Natural killer cell (primary cell): ENCODE measurements at regions not wholly inside any gene's neighbourhood (a gene's known extent, or its start where the extent isn't known, plus 50 kb on each side); places are given as distances from the start of the nearest gene placed in this dataset.

Source experiments
- ATAC-seq, 3 donors: fragments of 150-1000 bp in 2 of 3; fragments of 200-7000 bp in 1 of 3; cut with Tn5 transposase; 1 replicate in 1 of 3; 2 replicates in 2 of 3; pipeline ENCODE4 v1.10.0; 2021; ENCODE audit warnings: mild to moderate bottlenecking in 2 of 3, moderate library complexity in 2 of 3
- DNase-seq, 2 donors: peaks; one replicate each; pipeline versions ENCODE4 v3.0.0 to v3.0.0-alpha.2; 2013 to 2021; ENCODE audit warnings: mixed read lengths in 1 of 2
- H3K27ac ChIP-seq: one replicate; pipeline ENCODE4 v1.5.1; 2013; ENCODE audit warnings: mild to moderate bottlenecking, low read length
- H3K27me3 ChIP-seq: one replicate; pipeline ENCODE4 v1.6.1; 2013; ENCODE audit warnings: low read length; ENCODE audit not compliant: control insufficient read depth, insufficient read depth
- H3K36me3 ChIP-seq: one replicate; pipeline ENCODE4 v1.6.1; 2013; ENCODE audit warnings: low read length; ENCODE audit not compliant: control insufficient read depth, insufficient read depth
- H3K4me1 ChIP-seq: one replicate; pipeline ENCODE4 v1.6.1; 2013; ENCODE audit warnings: low read length; ENCODE audit not compliant: control insufficient read depth, insufficient read depth
- H3K4me3 ChIP-seq: one replicate; pipeline ENCODE4 v1.5.1; 2013; ENCODE audit warnings: low read length
- H3K9me3 ChIP-seq: one replicate; pipeline ENCODE4 v1.6.1; 2013; ENCODE audit warnings: low read length; ENCODE audit not compliant: control insufficient read depth, insufficient read depth
- H3K27ac Mint-ChIP-seq, 2 donors: one replicate each; pipeline ENCODE4 v1.8.0; 2022; ENCODE audit warnings: mild to moderate bottlenecking in 2 of 2, mixed read lengths in 2 of 2, moderate library complexity in 1 of 2
- H3K27me3 Mint-ChIP-seq, 2 donors: one replicate each; pipeline ENCODE4 v1.8.0; 2022; ENCODE audit warnings: low read depth in 2 of 2, mixed read lengths in 2 of 2
- H3K36me3 Mint-ChIP-seq: one replicate; pipeline ENCODE4 v1.8.0; 2022; ENCODE audit warnings: mixed read lengths
- H3K4me1 Mint-ChIP-seq, 2 donors: one replicate each; pipeline ENCODE4 v1.8.0; 2022; ENCODE audit warnings: mixed read lengths in 2 of 2
- H3K4me3 Mint-ChIP-seq: one replicate; pipeline ENCODE4 v1.8.0; 2022; ENCODE audit warnings: mild to moderate bottlenecking, moderate library complexity, mixed read lengths
- H3K9me3 Mint-ChIP-seq, 2 donors: one replicate each; pipeline ENCODE4 v1.8.0; 2022; ENCODE audit warnings: mixed read lengths in 2 of 2
- WGBS: methylation state at CpG from one replicate; pipeline ENCODE4 v1.1.7; 2013; ENCODE audit warnings: missing lambda C conversion rate; ENCODE audit not compliant: insufficient coverage; 5-methylcytosine and 5-hydroxymethylcytosine counted together
- intact Hi-C: fragments of 100-400 bp; cut with micrococcal nuclease; formaldehyde crosslinking; loops from one replicate; pipeline ENCODE4 v1.14.2; 2022
- TF ChIP-seq, protein P1 (sequence below): fragments of 200-600 bp; IDR thresholded peaks from one replicate; pipeline ENCODE4 v1.8.0; 2022; ENCODE audit warnings: antibody characterized with exemption

GRCh38 chr7:25884265-25884828 lies 267.7 kb upstream of the NFE2L3 start:
- H3K27ac Mint-ChIP-seq = no peak overlapping the region
- peaks cover 6% of the 10 kb centered on the region for H3K27me3 ChIP-seq
- H3K9me3 ChIP-seq = no peaks in the 10 kb centered on the region
- no peak overlapping the region for H3K4me3 ChIP-seq
- H3K4me1 Mint-ChIP-seq = no peaks in the 10 kb centered on the region
- H3K27me3 Mint-ChIP-seq = peaks cover 26 to 74% of the 10 kb centered on the region in 2 donors
- DNase-seq = no peak
- ATAC-seq = no peak
- no peak overlapping the region for H3K27ac ChIP-seq
- 91% methylated on average over 13 of the region's 13 CpGs for WGBS
- H3K4me1 ChIP-seq = no peaks in the 10 kb centered on the region
- H3K36me3 ChIP-seq = no peaks in the 10 kb centered on the region
- H3K4me3 Mint-ChIP-seq = no peak overlapping the region
- TF ChIP-seq, protein P1, sequence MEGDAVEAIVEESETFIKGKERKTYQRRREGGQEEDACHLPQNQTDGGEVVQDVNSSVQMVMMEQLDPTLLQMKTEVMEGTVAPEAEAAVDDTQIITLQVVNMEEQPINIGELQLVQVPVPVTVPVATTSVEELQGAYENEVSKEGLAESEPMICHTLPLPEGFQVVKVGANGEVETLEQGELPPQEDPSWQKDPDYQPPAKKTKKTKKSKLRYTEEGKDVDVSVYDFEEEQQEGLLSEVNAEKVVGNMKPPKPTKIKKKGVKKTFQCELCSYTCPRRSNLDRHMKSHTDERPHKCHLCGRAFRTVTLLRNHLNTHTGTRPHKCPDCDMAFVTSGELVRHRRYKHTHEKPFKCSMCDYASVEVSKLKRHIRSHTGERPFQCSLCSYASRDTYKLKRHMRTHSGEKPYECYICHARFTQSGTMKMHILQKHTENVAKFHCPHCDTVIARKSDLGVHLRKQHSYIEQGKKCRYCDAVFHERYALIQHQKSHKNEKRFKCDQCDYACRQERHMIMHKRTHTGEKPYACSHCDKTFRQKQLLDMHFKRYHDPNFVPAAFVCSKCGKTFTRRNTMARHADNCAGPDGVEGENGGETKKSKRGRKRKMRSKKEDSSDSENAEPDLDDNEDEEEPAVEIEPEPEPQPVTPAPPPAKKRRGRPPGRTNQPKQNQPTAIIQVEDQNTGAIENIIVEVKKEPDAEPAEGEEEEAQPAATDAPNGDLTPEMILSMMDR = no peak
- intact Hi-C loops = no loop called here
- H3K36me3 Mint-ChIP-seq = no peaks in the 10 kb centered on the region
- H3K9me3 Mint-ChIP-seq = no peaks in the 10 kb centered on the region

- TF ChIP-seq, protein P1 = no peak
- DNase-seq (no peak), ATAC-seq (no peak)
- no peaks in the 10 kb centered on the region for H3K36me3 Mint-ChIP-seq
- no peak overlapping the region for H3K4me3 Mint-ChIP-seq
- no peaks in the 10 kb centered on the region for H3K9me3 ChIP-seq
- no peak overlapping the region for H3K27ac ChIP-seq
- intact Hi-C loops = no loop called here
- WGBS = 84% methylated on average over 7 of the region's 7 CpGs
- H3K4me1 ChIP-seq = no peaks in the 10 kb centered on the region
- H3K4me1 Mint-ChIP-seq = no peaks in the 10 kb centered on the region
- peaks cover 6% of the 10 kb centered on the region for H3K27me3 ChIP-seq
- peaks cover 27 to 74% of the 10 kb centered on the region in 2 donors for H3K27me3 Mint-ChIP-seq
- no peaks in the 10 kb centered on the region for H3K9me3 Mint-ChIP-seq
- no peaks in the 10 kb centered on the region for H3K36me3 ChIP-seq
- H3K27ac Mint-ChIP-seq = no peak overlapping the region
- no peak overlapping the region for H3K4me3 ChIP-seq
These were observed 266.9 kb upstream of the NFE2L3 start for GRCh38 chr7:25885057-25885576.

- intact Hi-C loops = no loop called here
- Histone ChIP-seq H3K9me3 (no peaks in the 10 kb centered on the region), H3K27ac (no peak overlapping the region), H3K4me1 (no peaks in the 10 kb centered on the region), H3K36me3 (no peaks in the 10 kb centered on the region), H3K27me3 (peaks cover 5% of the 10 kb centered on the region), H3K4me3 (no peak overlapping the region)
- Mint-ChIP-seq H3K27me3 (peaks cover 22 to 65% of the 10 kb centered on the region in 2 donors), H3K4me3 (no peak overlapping the region), H3K27ac (no peak overlapping the region), H3K36me3 (no peaks in the 10 kb centered on the region), H3K4me1 (no peaks in the 10 kb centered on the region), H3K9me3 (no peaks in the 10 kb centered on the region)
- WGBS = 55% methylated on average over 6 of the region's 6 CpGs
- ATAC-seq = no peak
- DNase-seq = no peak
- TF ChIP-seq, protein P1 = no peak
These were observed 265.4 kb upstream of the NFE2L3 start for GRCh38 chr7:25886387-25887240.
